Fibroblast of lung (primary cell): ENCODE measurements at regions not wholly inside any gene's neighbourhood (a gene's known extent, or its start where the extent isn't known, plus 50 kb on each side); places are given as distances from the start of the nearest gene placed in this dataset.

Experiments
- EZH2 ChIP-seq: IDR thresholded peaks from 2 replicates; pipeline ENCODE4 v1.5.1; 2012; ENCODE audit warnings: low read length, control low read depth, mild to moderate bottlenecking; ENCODE audit errors: missing control alignments
- TF ChIP-seq, protein P1 (sequence below), 2 donors: IDR thresholded peaks in 1 of 2; conservative IDR thresholded peaks in 1 of 2; 1 replicate in 1 of 2; 2 replicates in 1 of 2; pipeline ENCODE4 v1.5.1; 2011 to 2012; ENCODE audit warnings: low read length in 2 of 2, control low read depth in 1 of 2, inconsistent platforms in 1 of 2, low read depth in 1 of 2, mild to moderate bottlenecking in 1 of 2

DNA sequence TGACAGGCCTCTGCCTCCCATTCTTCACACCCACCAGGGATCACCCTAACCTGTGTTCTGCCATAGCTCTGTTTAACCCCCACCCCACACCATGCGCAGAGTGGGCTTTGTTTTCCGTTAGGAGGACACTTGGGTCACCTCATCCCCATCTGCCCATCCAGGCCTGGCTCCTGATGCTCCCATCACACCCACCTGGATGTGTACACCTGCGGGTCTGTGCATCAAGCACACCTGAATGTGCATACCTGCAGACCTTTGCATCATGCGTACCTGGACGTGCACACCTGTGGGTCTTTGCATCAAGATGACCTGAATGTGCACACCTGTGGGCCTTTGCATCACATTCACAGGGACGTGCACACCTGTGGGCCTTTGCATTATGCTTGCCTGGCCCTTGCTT, 835.8 kb upstream of the TMEM132C start:
- TF ChIP-seq, protein P1, sequence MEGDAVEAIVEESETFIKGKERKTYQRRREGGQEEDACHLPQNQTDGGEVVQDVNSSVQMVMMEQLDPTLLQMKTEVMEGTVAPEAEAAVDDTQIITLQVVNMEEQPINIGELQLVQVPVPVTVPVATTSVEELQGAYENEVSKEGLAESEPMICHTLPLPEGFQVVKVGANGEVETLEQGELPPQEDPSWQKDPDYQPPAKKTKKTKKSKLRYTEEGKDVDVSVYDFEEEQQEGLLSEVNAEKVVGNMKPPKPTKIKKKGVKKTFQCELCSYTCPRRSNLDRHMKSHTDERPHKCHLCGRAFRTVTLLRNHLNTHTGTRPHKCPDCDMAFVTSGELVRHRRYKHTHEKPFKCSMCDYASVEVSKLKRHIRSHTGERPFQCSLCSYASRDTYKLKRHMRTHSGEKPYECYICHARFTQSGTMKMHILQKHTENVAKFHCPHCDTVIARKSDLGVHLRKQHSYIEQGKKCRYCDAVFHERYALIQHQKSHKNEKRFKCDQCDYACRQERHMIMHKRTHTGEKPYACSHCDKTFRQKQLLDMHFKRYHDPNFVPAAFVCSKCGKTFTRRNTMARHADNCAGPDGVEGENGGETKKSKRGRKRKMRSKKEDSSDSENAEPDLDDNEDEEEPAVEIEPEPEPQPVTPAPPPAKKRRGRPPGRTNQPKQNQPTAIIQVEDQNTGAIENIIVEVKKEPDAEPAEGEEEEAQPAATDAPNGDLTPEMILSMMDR (conservative IDR thresholded peaks at IDR 0.05 in 1 of 2, IDR thresholded peaks at IDR 0.05 in 1 of 2; ENCODE audit: low read depth in 1 of 2, low read length in 2 of 2): no peak
- TF ChIP-seq EZH2: no peak
